K562 (cell line): ENCODE measurements at regions not wholly inside any gene's neighbourhood (a gene's known extent, or its start where the extent isn't known, plus 50 kb on each side); places are given as distances from the start of the nearest gene placed in this dataset.

Experiments
- ATAC-seq: fragments of 200-7000 bp; cut with Tn5 transposase; 3 replicates; pipeline ENCODE4 v1.9.1; 2020; ENCODE audit warnings: moderate library complexity
- BruUV-seq: library from RNA; stranded (reverse); fragments of 400-500 nt; replicated peaks from 2 replicates; lab custom pipeline; 2021; lab: Mats Ljungman, UMichigan
- CTCF ChIA-PET: fragments of 300-600 bp; formaldehyde crosslinking; extraction: SDS; loops from one replicate; lab custom pipeline; 2021; ENCODE audit warnings: low intra/inter-chr PET ratio; lab: Yijun Ruan, JAX
- POLR2A ChIA-PET: fragments of 300-600, 350-650 bp; sonication (Branson Sonifier 250); formaldehyde crosslinking; extraction: SDS; loops from one replicate; lab custom pipeline; 2021; ENCODE audit warnings: antibody characterized with exemption, inconsistent platforms; lab: Yijun Ruan, JAX
- DNase-seq, 4 experiments: peaks; one replicate each; pipeline versions ENCODE4 v3.0.0 to v3.0.0-alpha.2; 2011 to 2018; ENCODE audit warnings: low spot score in 3 of 4, mixed read lengths in 3 of 4; ENCODE audit errors: extremely low read depth in 1 of 4
- FAIRE-seq: peaks from 2 replicates; lab custom pipeline; 2011; peaks lifted over from hg19 to GRCh38; lab: Jason Lieb, UNC
- H2AFZ ChIP-seq: 2 replicates; pipeline ENCODE4 v1.6.0; 2011; ENCODE audit warnings: low read depth, low read length, control low read depth, inconsistent platforms
- H3K27ac ChIP-seq: fragments of 200-600 bp; 3 replicates; pipeline ENCODE4 v1.8.0; 2011; ENCODE audit warnings: low read depth, mild to moderate bottlenecking, control low read depth, inconsistent platforms, low read length, moderate library complexity, mixed read lengths; ENCODE audit errors: extremely low read depth
- H3K27me3 ChIP-seq, 2 experiments: fragments of 300-600 bp in 1 of 2; 2 replicates in 1 of 2; 3 replicates in 1 of 2; pipeline versions ENCODE4 v1.6.0 to v1.8.0; 2011; ENCODE audit warnings: inconsistent platforms in 2 of 2, low read length in 2 of 2, mild to moderate bottlenecking in 1 of 2, mixed read lengths in 1 of 2, moderate library complexity in 1 of 2; ENCODE audit not compliant: control insufficient read depth in 2 of 2, insufficient read depth in 2 of 2
- H3K36me3 ChIP-seq: fragments of 300-600 bp; 3 replicates; pipeline ENCODE4 v1.8.0; 2011; ENCODE audit warnings: mild to moderate bottlenecking, low read length, inconsistent platforms; ENCODE audit not compliant: control insufficient read depth, insufficient read depth
- H3K4me1 ChIP-seq, 2 experiments: fragments of 200-600 bp in 1 of 2; replicated peaks in 1 of 2; 2 replicates in 1 of 2; 3 replicates in 1 of 2; pipeline versions ENCODE4 v1.5.1 to v1.8.0; 2011; ENCODE audit warnings: inconsistent platforms in 2 of 2, low read length in 2 of 2, mild to moderate bottlenecking in 1 of 2, mixed read lengths in 1 of 2, moderate library complexity in 1 of 2; ENCODE audit not compliant: control insufficient read depth in 2 of 2, insufficient read depth in 2 of 2
- H3K4me2 ChIP-seq: 2 replicates; pipeline ENCODE4 v1.6.1; 2011; ENCODE audit warnings: low read length, control low read depth, inconsistent platforms, mixed read lengths; ENCODE audit not compliant: insufficient read depth
- H3K4me3 ChIP-seq: fragments of 200-600 bp; sonication (generic), shearing (Covaris generic); 2 replicates; pipeline ENCODE4 v1.5.1; 2016; ENCODE audit warnings: control low read depth, inconsistent platforms
- H3K79me2 ChIP-seq: fragments of 200-600 bp; 3 replicates; pipeline ENCODE4 v1.8.0; 2011; ENCODE audit warnings: low read length, inconsistent platforms; ENCODE audit not compliant: control insufficient read depth, insufficient read depth
- H3K9ac ChIP-seq, 2 experiments: 2 replicates each; pipeline versions ENCODE4 v1.6.0 to v1.6.1; 2011; ENCODE audit warnings: low read depth in 2 of 2, low read length in 2 of 2, control low read depth in 1 of 2, inconsistent platforms in 1 of 2, mild to moderate bottlenecking in 1 of 2, mixed read lengths in 1 of 2; ENCODE audit not compliant: insufficient read depth in 1 of 2
- H3K9me1 ChIP-seq: one replicate; pipeline ENCODE4 v1.6.0; 2011; ENCODE audit warnings: inconsistent platforms, mild to moderate bottlenecking, low read length, moderate library complexity; ENCODE audit not compliant: control insufficient read depth, insufficient read depth
- H3K9me3 ChIP-seq: replicated peaks from 2 replicates; pipeline ENCODE4 v1.5.1; 2011; ENCODE audit warnings: low read depth, low read length, inconsistent platforms; ENCODE audit not compliant: control insufficient read depth, insufficient read depth
- H4K20me1 ChIP-seq: replicated peaks from 2 replicates; pipeline ENCODE4 v1.6.1; 2011; ENCODE audit warnings: low read length, inconsistent platforms, mixed read lengths; ENCODE audit not compliant: control insufficient read depth, insufficient read depth
- C11orf30 ChIP-seq: fragments of 450-650 bp; IDR thresholded peaks from 2 replicates; pipeline ENCODE4 v1.6.1; 2016; ENCODE audit warnings: low read depth, mild to moderate bottlenecking
- E2F3 ChIP-seq: fragments of 250-450 bp; sonication (Bioruptor Pico); IDR thresholded peaks from 2 replicates; pipeline ENCODE4 v1.4.0; 2020; ENCODE audit warnings: mild to moderate bottlenecking
- GATAD2A ChIP-seq: fragments of 450-650 bp; IDR thresholded peaks from 2 replicates; pipeline ENCODE4 v1.6.1; 2017
- KAT2B ChIP-seq: IDR thresholded peaks from one replicate; pipeline ENCODE4 v1.6.1; 2012; ENCODE audit warnings: low read depth, mild to moderate bottlenecking, control low read depth, inconsistent platforms, low read length, moderate library complexity
- MEF2A ChIP-seq: IDR thresholded peaks from 2 replicates; pipeline ENCODE4 v1.6.1; 2011; ENCODE audit warnings: low read depth, mild to moderate bottlenecking, low read length, moderate library complexity; ENCODE audit not compliant: control insufficient read depth
- NR2C1 ChIP-seq, 2 experiments: fragments of 450-650 bp; IDR thresholded peaks; 2 replicates each; pipeline ENCODE4 v1.6.1; 2017; ENCODE audit warnings: mild to moderate bottlenecking in 2 of 2, antibody characterized with exemption in 1 of 2, inconsistent platforms in 1 of 2, missing compliant biosample characterization in 1 of 2, missing genetic modification characterization in 1 of 2
- PCBP1 ChIP-seq: fragments of 200-400 bp; formaldehyde crosslinking; IDR thresholded peaks from 2 replicates; pipeline ENCODE4 v1.6.1; 2018; ENCODE audit warnings: mild to moderate bottlenecking, low read depth, low read length; ENCODE audit not compliant: poor library complexity, severe bottlenecking
- PTRF ChIP-seq: fragments of 450-650 bp; IDR thresholded peaks from 2 replicates; pipeline ENCODE4 v1.6.1; 2016; ENCODE audit warnings: mild to moderate bottlenecking, missing genetic modification characterization, missing compliant biosample characterization
- RAD21 ChIP-seq, 2 experiments: fragments of 250-450 bp in 1 of 2; fragments of 450-650 bp in 1 of 2; sonication (Bioruptor Pico) in 1 of 2; formaldehyde crosslinking in 1 of 2; IDR thresholded peaks in 1 of 2; conservative IDR thresholded peaks in 1 of 2; 2 replicates each; pipeline versions ENCODE4 v1.4.0 to v1.8.0; 2020 to 2022; ENCODE audit warnings: mild to moderate bottlenecking in 2 of 2, moderate library complexity in 1 of 2
- SIN3B ChIP-seq: fragments of 450-650 bp; IDR thresholded peaks from 2 replicates; pipeline ENCODE4 v1.6.1; 2017; ENCODE audit warnings: low read depth, mild to moderate bottlenecking, moderate library complexity
- TAF7 ChIP-seq: fragments of 450-650 bp; IDR thresholded peaks from 2 replicates; pipeline ENCODE4 v1.6.1; 2016; ENCODE audit warnings: missing genetic modification characterization, missing compliant biosample characterization
- U2AF1 ChIP-seq: fragments of 200-400 bp; formaldehyde crosslinking; optimal IDR thresholded peaks from 2 replicates; pipeline ENCODE3; 2017; ENCODE audit warnings: mild to moderate bottlenecking, low read depth, low read length, moderate library complexity
- ZNF121 ChIP-seq: sonication (generic); formaldehyde crosslinking; conservative IDR thresholded peaks from 2 replicates; pipeline ENCODE4 v1.8.0; 2022; ENCODE audit warnings: missing genetic modification reagents
- ZNF766 ChIP-seq: fragments of 200-800 bp; sonication (Bioruptor generic); conservative IDR thresholded peaks from 2 replicates; pipeline ENCODE4 v1.6.1; 2016; ENCODE audit warnings: missing genetic modification characterization, missing compliant biosample characterization
- WGBS: fragments of 100-300 bp; shearing (Covaris generic); methylation state at CpG from one replicate; pipeline ENCODE4 v1.1.6; 2016; ENCODE audit warnings: low coverage, mixed read lengths; ENCODE audit not compliant: insufficient coverage; ENCODE audit errors: missing lambda C conversion rate; 5-methylcytosine and 5-hydroxymethylcytosine counted together
- in situ Hi-C: fragments of 300-500 bp; cut with MboI; formaldehyde crosslinking; loops from 4 replicates; pipeline ENCODE4 v1.15.0; 2018; ENCODE audit warnings: inconsistent platforms, mixed read lengths
- intact Hi-C: fragments of 100-400 bp; cut with micrococcal nuclease; formaldehyde crosslinking; loops from 2 replicates; pipeline ENCODE4 v1.14.2; 2022
- TF ChIP-seq, protein P1 (sequence below): fragments of 250-450 bp; sonication (Bioruptor Pico); IDR thresholded peaks from 2 replicates; pipeline ENCODE4 v1.5.0; 2022; ENCODE audit warnings: mild to moderate bottlenecking
- TF ChIP-seq, protein P2 (sequence below): fragments of 200-800 bp; sonication (Bioruptor generic); IDR thresholded peaks from 2 replicates; pipeline ENCODE4 v1.6.1; 2017; ENCODE audit warnings: missing genetic modification characterization, missing compliant biosample characterization
- TF ChIP-seq, protein P3 (sequence below): fragments of 450-650 bp; IDR thresholded peaks from 2 replicates; pipeline ENCODE4 v1.6.1; 2017; ENCODE audit warnings: antibody characterized with exemption

DNA sequence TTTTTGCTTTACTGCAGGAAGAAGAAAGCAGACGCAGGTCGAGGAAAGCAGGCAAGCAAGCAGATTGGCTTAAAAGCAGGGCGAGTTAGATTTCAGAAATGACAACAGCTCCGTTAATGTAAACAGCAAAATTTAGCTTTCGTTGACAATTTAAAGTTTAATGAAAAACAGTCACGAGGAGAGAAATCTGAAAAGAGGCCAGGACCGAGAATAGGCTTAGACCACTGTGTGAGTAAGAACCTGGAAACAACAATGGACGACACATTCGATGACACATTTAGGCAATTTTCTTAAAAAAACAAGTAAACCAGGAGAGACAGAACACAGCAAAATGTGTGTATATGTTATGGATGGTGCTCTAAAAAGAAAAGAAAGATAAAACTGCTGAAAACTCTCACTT, 155.3 kb downstream of the ISOC1 start (continued):
- TF ChIP-seq KAT2B, result no peak
- no peak for TF ChIP-seq GATAD2A
- TF ChIP-seq, protein P1, sequence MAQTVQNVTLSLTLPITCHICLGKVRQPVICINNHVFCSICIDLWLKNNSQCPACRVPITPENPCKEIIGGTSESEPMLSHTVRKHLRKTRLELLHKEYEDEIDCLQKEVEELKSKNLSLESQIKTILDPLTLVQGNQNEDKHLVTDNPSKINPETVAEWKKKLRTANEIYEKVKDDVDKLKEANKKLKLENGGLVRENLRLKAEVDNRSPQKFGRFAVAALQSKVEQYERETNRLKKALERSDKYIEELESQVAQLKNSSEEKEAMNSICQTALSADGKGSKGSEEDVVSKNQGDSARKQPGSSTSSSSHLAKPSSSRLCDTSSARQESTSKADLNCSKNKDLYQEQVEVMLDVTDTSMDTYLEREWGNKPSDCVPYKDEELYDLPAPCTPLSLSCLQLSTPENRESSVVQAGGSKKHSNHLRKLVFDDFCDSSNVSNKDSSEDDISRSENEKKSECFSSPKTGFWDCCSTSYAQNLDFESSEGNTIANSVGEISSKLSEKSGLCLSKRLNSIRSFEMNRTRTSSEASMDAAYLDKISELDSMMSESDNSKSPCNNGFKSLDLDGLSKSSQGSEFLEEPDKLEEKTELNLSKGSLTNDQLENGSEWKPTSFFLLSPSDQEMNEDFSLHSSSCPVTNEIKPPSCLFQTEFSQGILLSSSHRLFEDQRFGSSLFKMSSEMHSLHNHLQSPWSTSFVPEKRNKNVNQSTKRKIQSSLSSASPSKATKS (CRISPR knock-in tag), result no peak
- no peak for TF ChIP-seq ZNF121 (CRISPR knock-in tag)
- no peak for TF ChIP-seq NR2C1 (IDR thresholded peaks at IDR 0.05)
- TF ChIP-seq NR2C1 (tag; IDR thresholded peaks at IDR 0.05), result no peak
- TF ChIP-seq PTRF (tag), result no peak
- TF ChIP-seq E2F3 (CRISPR knock-in tag), result no peak
- no peak for TF ChIP-seq C11orf30
- TF ChIP-seq, protein P2, sequence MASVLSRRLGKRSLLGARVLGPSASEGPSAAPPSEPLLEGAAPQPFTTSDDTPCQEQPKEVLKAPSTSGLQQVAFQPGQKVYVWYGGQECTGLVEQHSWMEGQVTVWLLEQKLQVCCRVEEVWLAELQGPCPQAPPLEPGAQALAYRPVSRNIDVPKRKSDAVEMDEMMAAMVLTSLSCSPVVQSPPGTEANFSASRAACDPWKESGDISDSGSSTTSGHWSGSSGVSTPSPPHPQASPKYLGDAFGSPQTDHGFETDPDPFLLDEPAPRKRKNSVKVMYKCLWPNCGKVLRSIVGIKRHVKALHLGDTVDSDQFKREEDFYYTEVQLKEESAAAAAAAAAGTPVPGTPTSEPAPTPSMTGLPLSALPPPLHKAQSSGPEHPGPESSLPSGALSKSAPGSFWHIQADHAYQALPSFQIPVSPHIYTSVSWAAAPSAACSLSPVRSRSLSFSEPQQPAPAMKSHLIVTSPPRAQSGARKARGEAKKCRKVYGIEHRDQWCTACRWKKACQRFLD (CRISPR knock-in tag), result no peak

DNA sequence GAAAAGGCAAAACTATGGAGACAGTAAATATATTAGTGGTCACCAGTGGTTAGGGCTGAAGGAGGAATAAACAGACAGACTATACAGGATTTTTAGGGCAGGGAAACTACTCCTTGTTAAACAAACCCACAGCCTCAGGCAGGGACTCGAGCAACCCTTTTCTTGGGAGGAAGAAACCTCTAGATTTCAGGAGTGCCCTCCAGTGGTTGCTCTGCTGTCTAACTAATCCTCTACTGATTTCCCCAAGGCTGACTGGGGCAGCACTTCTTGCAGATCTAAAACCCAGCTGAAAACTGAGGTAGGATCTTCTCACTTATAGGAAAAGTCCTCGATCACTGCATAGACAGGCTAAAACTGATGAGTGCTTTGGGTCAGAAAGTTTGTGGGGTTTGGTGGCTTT, 176.8 kb downstream of the ISOC1 start:
- intact Hi-C loops (no loop called here), in situ Hi-C loops (no loop called here)
- Histone ChIP-seq H3K79me2 (no peaks in the 10 kb centered on the region), H3K4me2 (no peak overlapping the region), H3K27ac (no peak overlapping the region), H3K9ac (no peak overlapping the region), H3K27me3 (no peaks in the 10 kb centered on the region), H3K9me3 (no peaks in the 10 kb centered on the region), H4K20me1 (no peaks in the 10 kb centered on the region), H3K36me3 (no peaks in the 10 kb centered on the region), H2AFZ (no peak overlapping the region), H3K4me3 (no peak overlapping the region), H3K4me1 (no peaks in the 10 kb centered on the region), H3K9me1 (no peaks in the 10 kb centered on the region)
- POLR2A ChIA-PET, result no interaction called here
- FAIRE-seq, result no peak
- BruUV-seq, result no TSS peak
- CTCF ChIA-PET, result no interaction called here
- 0% methylated on average over 2 of the region's 2 CpGs for WGBS
- ATAC-seq, result no peak
- DNase-seq, result peak in 1 of 4 experiments; percentile 0
- TF ChIP-seq PCBP1, result no peak
- peak in 1 of 2 experiments; percentile 22; a peak in 1 of 4 replicates for TF ChIP-seq RAD21 (CRISPR knock-in tag; conservative IDR thresholded peaks at IDR 0.05 in 1 of 2, IDR thresholded peaks at IDR 0.05 in 1 of 2)
- no peak for TF ChIP-seq ZNF121 (CRISPR knock-in tag)
- no peak for TF ChIP-seq U2AF1
- TF ChIP-seq, protein P3, sequence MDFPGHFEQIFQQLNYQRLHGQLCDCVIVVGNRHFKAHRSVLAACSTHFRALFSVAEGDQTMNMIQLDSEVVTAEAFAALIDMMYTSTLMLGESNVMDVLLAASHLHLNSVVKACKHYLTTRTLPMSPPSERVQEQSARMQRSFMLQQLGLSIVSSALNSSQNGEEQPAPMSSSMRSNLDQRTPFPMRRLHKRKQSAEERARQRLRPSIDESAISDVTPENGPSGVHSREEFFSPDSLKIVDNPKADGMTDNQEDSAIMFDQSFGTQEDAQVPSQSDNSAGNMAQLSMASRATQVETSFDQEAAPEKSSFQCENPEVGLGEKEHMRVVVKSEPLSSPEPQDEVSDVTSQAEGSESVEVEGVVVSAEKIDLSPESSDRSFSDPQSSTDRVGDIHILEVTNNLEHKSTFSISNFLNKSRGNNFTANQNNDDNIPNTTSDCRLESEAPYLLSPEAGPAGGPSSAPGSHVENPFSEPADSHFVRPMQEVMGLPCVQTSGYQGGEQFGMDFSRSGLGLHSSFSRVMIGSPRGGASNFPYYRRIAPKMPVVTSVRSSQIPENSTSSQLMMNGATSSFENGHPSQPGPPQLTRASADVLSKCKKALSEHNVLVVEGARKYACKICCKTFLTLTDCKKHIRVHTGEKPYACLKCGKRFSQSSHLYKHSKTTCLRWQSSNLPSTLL, result no peak
- 0 out of 2 replicates have a peak, but pooled peaks have one; percentile 24 for TF ChIP-seq ZNF766 (CRISPR knock-in tag)
- no peak for TF ChIP-seq SIN3B
- TF ChIP-seq MEF2A, result no peak
- TF ChIP-seq TAF7 (tag), result no peak
